HCT116 (cell line): ENCODE measurements at regions not wholly inside any gene's neighbourhood (a gene's known extent, or its start where the extent isn't known, plus 50 kb on each side); places are given as distances from the start of the nearest gene placed in this dataset.

Source experiments
- ATAC-seq: fragments of 200-7000 bp; cut with Tn5 transposase; 2 replicates; pipeline ENCODE4 v1.9.1; 2020; ENCODE audit warnings: mild to moderate bottlenecking, moderate library complexity
- BruUV-seq: library from RNA; stranded (reverse); fragments of 400-500 nt; replicated peaks from 2 replicates; lab custom pipeline; 2021; lab: Mats Ljungman, UMichigan
- CTCF ChIA-PET: fragments of 300-600 bp; sonication (Branson Sonifier 250); formaldehyde crosslinking; loops from one replicate; lab custom pipeline; 2021; ENCODE audit warnings: antibody characterized with exemption; lab: Charles Lee
- POLR2A ChIA-PET: fragments of 300-600, 350-600 bp; sonication (Branson Sonifier 250); formaldehyde crosslinking; loops from one replicate; lab custom pipeline; 2021; ENCODE audit warnings: antibody characterized with exemption; lab: Charles Lee
- RAD21 ChIA-PET, 2 experiments: fragments of 300-600 bp; sonication (Branson Sonifier 250); formaldehyde crosslinking; loops; one replicate each; lab custom pipeline; 2023; ENCODE audit warnings: low total read pairs in 2 of 2; ENCODE audit not compliant: uncharacterized antibody in 2 of 2, unreplicated experiment in 2 of 2, low non-redundant PET in 1 of 2; lab: Charles Lee
- DNase-seq: peaks from one replicate; pipeline ENCODE4 v3.0.0-alpha.2; 2010; ENCODE audit warnings: low read depth, low spot score
- H2AFZ ChIP-seq: fragments of 200-600 bp; shearing (Covaris generic), sonication (generic); 2 replicates; pipeline ENCODE4 v1.6.1; 2017; ENCODE audit warnings: low read depth, mixed run types, mixed read lengths, antibody characterized with exemption, low read length; ENCODE audit not compliant: poor library complexity, severe bottlenecking
- H3K27ac ChIP-seq: 2 replicates; pipeline ENCODE4 v1.5.1; 2012; ENCODE audit warnings: low read depth, low read length
- H3K27me3 ChIP-seq: fragments of 200-600 bp; sonication (generic); 2 replicates; pipeline ENCODE4 v1.6.1; 2016; ENCODE audit warnings: mixed run types, low read length, mixed read lengths; ENCODE audit not compliant: insufficient read depth
- H3K36me3 ChIP-seq, 2 experiments: fragments of 200-500 bp in 1 of 2; fragments of 200-600 bp in 1 of 2; sonication (Bioruptor generic) in 1 of 2; sonication (generic) in 1 of 2; 2 replicates each; pipeline versions ENCODE4 v1.5.1 to v1.6.1; 2014 to 2016; ENCODE audit warnings: low read length in 2 of 2, inconsistent platforms in 1 of 2, mixed read lengths in 1 of 2, mixed run types in 1 of 2; ENCODE audit not compliant: insufficient read depth in 2 of 2, control insufficient read depth in 1 of 2
- H3K4me1 ChIP-seq, 2 experiments: fragments of 200-600 bp in 1 of 2; sonication (generic) in 1 of 2; 2 replicates each; pipeline versions ENCODE4 v1.5.1 to v1.6.1; 2012 to 2017; ENCODE audit warnings: low read length in 2 of 2, inconsistent platforms in 1 of 2, mild to moderate bottlenecking in 1 of 2, mixed read lengths in 1 of 2, mixed run types in 1 of 2, moderate library complexity in 1 of 2; ENCODE audit not compliant: insufficient read depth in 2 of 2, control insufficient read depth in 1 of 2
- H3K4me2 ChIP-seq: fragments of 200-600 bp; sonication (generic); 2 replicates; pipeline ENCODE4 v1.6.1; 2017; ENCODE audit warnings: mixed run types, low read length, mixed read lengths
- H3K4me3 ChIP-seq, 2 experiments: fragments of 200-600 bp in 1 of 2; sonication (generic) in 1 of 2; replicated peaks in 1 of 2; 2 replicates each; pipeline ENCODE4 v1.5.1; 2011 to 2016; ENCODE audit warnings: low read length in 2 of 2, control low read depth in 1 of 2, low read depth in 1 of 2, mild to moderate bottlenecking in 1 of 2, mixed read lengths in 1 of 2, mixed run types in 1 of 2
- H3K79me2 ChIP-seq: fragments of 200-600 bp; sonication (generic); 2 replicates; pipeline ENCODE4 v1.6.1; 2017; ENCODE audit warnings: mild to moderate bottlenecking, mixed run types, low read length, moderate library complexity, mixed read lengths; ENCODE audit not compliant: insufficient read depth
- H3K9ac ChIP-seq: fragments of 200-600 bp; sonication (generic); 2 replicates; pipeline ENCODE4 v1.6.1; 2016; ENCODE audit warnings: low read length, mixed read lengths
- H3K9me2 ChIP-seq: fragments of 200-600 bp; sonication (generic), shearing (Covaris generic); 2 replicates; pipeline ENCODE4 v1.6.1; 2017; ENCODE audit warnings: mixed run types, mild to moderate bottlenecking, moderate library complexity; ENCODE audit not compliant: insufficient read depth
- H3K9me3 ChIP-seq, 2 experiments: fragments of 200-500 bp in 1 of 2; fragments of 200-600 bp in 1 of 2; sonication (Bioruptor generic) in 1 of 2; sonication (generic) in 1 of 2; 2 replicates each; pipeline ENCODE4 v1.6.1; 2014 to 2017; ENCODE audit warnings: low read length in 2 of 2, mixed read lengths in 2 of 2, inconsistent platforms in 1 of 2, low read depth in 1 of 2, mild to moderate bottlenecking in 1 of 2, mixed run types in 1 of 2, moderate library complexity in 1 of 2; ENCODE audit not compliant: control insufficient read depth in 1 of 2, insufficient read depth in 1 of 2
- H4K20me1 ChIP-seq: fragments of 200-600 bp; sonication (generic), shearing (Covaris generic); 2 replicates; pipeline ENCODE4 v1.6.1; 2017; ENCODE audit warnings: mixed run types, mild to moderate bottlenecking, moderate library complexity; ENCODE audit not compliant: insufficient read depth
- CEBPB ChIP-seq: IDR thresholded peaks from 2 replicates; pipeline ENCODE4 v1.6.1; 2012; ENCODE audit warnings: low read depth
- EGR1 ChIP-seq: IDR thresholded peaks from 2 replicates; pipeline ENCODE4 v1.6.1; 2012; ENCODE audit warnings: low read depth
- ELF1 ChIP-seq: IDR thresholded peaks from 2 replicates; pipeline ENCODE4 v1.6.1; 2012; ENCODE audit warnings: low read depth, borderline replicate concordance
- EZH2phosphoT487 ChIP-seq: fragments of 200-600 bp; IDR thresholded peaks from 2 replicates; pipeline ENCODE4 v1.6.1; 2018; ENCODE audit warnings: antibody characterized with exemption, borderline replicate concordance
- FOSL1 ChIP-seq: IDR thresholded peaks from 2 replicates; pipeline ENCODE4 v1.6.1; 2012; ENCODE audit warnings: low read depth
- JUND ChIP-seq: IDR thresholded peaks from 2 replicates; pipeline ENCODE4 v1.6.1; 2012
- POLR2A ChIP-seq: IDR thresholded peaks from 2 replicates; pipeline ENCODE4 v1.7.0; 2011; ENCODE audit warnings: borderline replicate concordance; ENCODE audit not compliant: insufficient read depth, insufficient read length; ENCODE audit errors: extremely low read depth
- POLR2AphosphoS5 ChIP-seq: IDR thresholded peaks from 2 replicates; pipeline ENCODE4 v1.6.1; 2011; ENCODE audit warnings: mild to moderate bottlenecking, low read depth, low read length, moderate library complexity
- RAD21 ChIP-seq: IDR thresholded peaks from 2 replicates; pipeline ENCODE4 v1.6.1; 2012; ENCODE audit warnings: low read depth, mild to moderate bottlenecking
- SRF ChIP-seq: IDR thresholded peaks from 2 replicates; pipeline ENCODE4 v1.6.1; 2012; ENCODE audit warnings: low read depth
- TCF7L2 ChIP-seq: IDR thresholded peaks from 2 replicates; pipeline ENCODE4 v1.7.0; 2011; ENCODE audit warnings: borderline replicate concordance, inconsistent platforms; ENCODE audit not compliant: insufficient read depth, insufficient read length; ENCODE audit errors: extremely low read depth
- ZBTB33 ChIP-seq: IDR thresholded peaks from 2 replicates; pipeline ENCODE4 v1.6.1; 2011; ENCODE audit warnings: mild to moderate bottlenecking, low read length, moderate library complexity; ENCODE audit not compliant: insufficient replicate concordance; ENCODE audit errors: extremely low read depth
- ZFX ChIP-seq: fragments of 450-650 bp; IDR thresholded peaks from 2 replicates; pipeline ENCODE4 v1.6.1; 2017
- intact Hi-C: fragments of 100-400 bp; cut with micrococcal nuclease; formaldehyde crosslinking; loops from 2 replicates; pipeline ENCODE4 v1.10.0; 2022
- TF ChIP-seq, protein P1 (sequence below): IDR thresholded peaks from 2 replicates; pipeline ENCODE4 v1.6.1; 2012
- TF ChIP-seq, protein P2 (sequence below), 3 experiments: fragments of 200-600 bp in 1 of 3; sonication (generic) in 1 of 3; IDR thresholded peaks in 2 of 3; conservative IDR thresholded peaks in 1 of 3; 2 replicates each; pipeline ENCODE4 v1.5.1; 2012 to 2017; ENCODE audit warnings: low read depth in 2 of 3, low read length in 2 of 3, antibody characterized with exemption in 1 of 3, borderline replicate concordance in 1 of 3, control low read depth in 1 of 3, mild to moderate bottlenecking in 1 of 3, mixed read lengths in 1 of 3, mixed run types in 1 of 3, moderate library complexity in 1 of 3; ENCODE audit not compliant: insufficient read depth in 1 of 3
- TF ChIP-seq, protein P3 (sequence below): IDR thresholded peaks from 2 replicates; pipeline ENCODE4 v1.6.1; 2012; ENCODE audit warnings: low read depth

DNA sequence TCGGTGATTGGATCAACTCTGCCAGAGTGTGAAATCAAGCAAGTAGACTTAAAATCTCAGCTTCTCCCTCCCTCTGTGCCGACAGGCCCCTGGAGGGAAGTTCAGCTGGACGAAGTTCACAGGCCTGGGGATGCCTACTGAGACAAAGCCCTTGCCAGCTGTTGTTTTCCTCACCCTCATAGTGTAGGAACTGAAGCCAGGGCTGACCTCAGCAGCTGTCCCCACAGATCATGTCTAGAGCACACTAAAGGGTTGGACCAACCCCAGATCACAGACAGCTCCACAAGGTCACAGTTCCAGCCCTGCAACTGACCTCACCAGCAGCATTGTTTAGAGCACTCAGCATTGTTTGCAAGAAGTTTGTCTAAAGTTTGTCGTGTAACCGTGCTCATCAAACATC, 261.9 kb upstream of the ECI2 start:
- no peak overlapping the region for H3K4me3 ChIP-seq
- intact Hi-C loops: no loop called here
- no peak overlapping the region for H3K9ac ChIP-seq
- DNase-seq: no peak
- ChIA-PET POLR2A (no interaction called here), RAD21 (no interaction called here), CTCF (no interaction called here)
- H3K36me3 ChIP-seq: no peaks in the 10 kb centered on the region
- TF ChIP-seq ELF1: no peak
- no peak for TF ChIP-seq EZH2phosphoT487
- TF ChIP-seq TCF7L2: no peak
- no peak for TF ChIP-seq POLR2A
- no peak for TF ChIP-seq RAD21
- no peak for TF ChIP-seq POLR2AphosphoS5
- TF ChIP-seq JUND: no peak
- TF ChIP-seq, protein P1, sequence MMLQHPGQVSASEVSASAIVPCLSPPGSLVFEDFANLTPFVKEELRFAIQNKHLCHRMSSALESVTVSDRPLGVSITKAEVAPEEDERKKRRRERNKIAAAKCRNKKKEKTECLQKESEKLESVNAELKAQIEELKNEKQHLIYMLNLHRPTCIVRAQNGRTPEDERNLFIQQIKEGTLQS: no peak
- no peak for TF ChIP-seq ZBTB33
- no peak for TF ChIP-seq SRF
- no peak for TF ChIP-seq CEBPB
- no peak for TF ChIP-seq ZFX
- TF ChIP-seq, protein P2, sequence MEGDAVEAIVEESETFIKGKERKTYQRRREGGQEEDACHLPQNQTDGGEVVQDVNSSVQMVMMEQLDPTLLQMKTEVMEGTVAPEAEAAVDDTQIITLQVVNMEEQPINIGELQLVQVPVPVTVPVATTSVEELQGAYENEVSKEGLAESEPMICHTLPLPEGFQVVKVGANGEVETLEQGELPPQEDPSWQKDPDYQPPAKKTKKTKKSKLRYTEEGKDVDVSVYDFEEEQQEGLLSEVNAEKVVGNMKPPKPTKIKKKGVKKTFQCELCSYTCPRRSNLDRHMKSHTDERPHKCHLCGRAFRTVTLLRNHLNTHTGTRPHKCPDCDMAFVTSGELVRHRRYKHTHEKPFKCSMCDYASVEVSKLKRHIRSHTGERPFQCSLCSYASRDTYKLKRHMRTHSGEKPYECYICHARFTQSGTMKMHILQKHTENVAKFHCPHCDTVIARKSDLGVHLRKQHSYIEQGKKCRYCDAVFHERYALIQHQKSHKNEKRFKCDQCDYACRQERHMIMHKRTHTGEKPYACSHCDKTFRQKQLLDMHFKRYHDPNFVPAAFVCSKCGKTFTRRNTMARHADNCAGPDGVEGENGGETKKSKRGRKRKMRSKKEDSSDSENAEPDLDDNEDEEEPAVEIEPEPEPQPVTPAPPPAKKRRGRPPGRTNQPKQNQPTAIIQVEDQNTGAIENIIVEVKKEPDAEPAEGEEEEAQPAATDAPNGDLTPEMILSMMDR (IDR thresholded peaks at IDR 0.05 in 2 of 3, conservative IDR thresholded peaks at IDR 0.05 in 1 of 3; ENCODE audit: borderline replicate concordance in 1 of 3, insufficient read depth in 1 of 3, low read depth in 2 of 3, low read length in 2 of 3): no peak
- no peak for TF ChIP-seq FOSL1
- TF ChIP-seq EGR1: no peak
- TF ChIP-seq, protein P3, sequence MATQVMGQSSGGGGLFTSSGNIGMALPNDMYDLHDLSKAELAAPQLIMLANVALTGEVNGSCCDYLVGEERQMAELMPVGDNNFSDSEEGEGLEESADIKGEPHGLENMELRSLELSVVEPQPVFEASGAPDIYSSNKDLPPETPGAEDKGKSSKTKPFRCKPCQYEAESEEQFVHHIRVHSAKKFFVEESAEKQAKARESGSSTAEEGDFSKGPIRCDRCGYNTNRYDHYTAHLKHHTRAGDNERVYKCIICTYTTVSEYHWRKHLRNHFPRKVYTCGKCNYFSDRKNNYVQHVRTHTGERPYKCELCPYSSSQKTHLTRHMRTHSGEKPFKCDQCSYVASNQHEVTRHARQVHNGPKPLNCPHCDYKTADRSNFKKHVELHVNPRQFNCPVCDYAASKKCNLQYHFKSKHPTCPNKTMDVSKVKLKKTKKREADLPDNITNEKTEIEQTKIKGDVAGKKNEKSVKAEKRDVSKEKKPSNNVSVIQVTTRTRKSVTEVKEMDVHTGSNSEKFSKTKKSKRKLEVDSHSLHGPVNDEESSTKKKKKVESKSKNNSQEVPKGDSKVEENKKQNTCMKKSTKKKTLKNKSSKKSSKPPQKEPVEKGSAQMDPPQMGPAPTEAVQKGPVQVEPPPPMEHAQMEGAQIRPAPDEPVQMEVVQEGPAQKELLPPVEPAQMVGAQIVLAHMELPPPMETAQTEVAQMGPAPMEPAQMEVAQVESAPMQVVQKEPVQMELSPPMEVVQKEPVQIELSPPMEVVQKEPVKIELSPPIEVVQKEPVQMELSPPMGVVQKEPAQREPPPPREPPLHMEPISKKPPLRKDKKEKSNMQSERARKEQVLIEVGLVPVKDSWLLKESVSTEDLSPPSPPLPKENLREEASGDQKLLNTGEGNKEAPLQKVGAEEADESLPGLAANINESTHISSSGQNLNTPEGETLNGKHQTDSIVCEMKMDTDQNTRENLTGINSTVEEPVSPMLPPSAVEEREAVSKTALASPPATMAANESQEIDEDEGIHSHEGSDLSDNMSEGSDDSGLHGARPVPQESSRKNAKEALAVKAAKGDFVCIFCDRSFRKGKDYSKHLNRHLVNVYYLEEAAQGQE: no peak
- H3K4me1 ChIP-seq: peaks cover 0 to 13% of the 10 kb centered on the region in 2 experiments; a peak in 2 of 4 replicates
- H3K9me2 ChIP-seq: no peaks in the 10 kb centered on the region
- no peak overlapping the region for H2AFZ ChIP-seq
- H3K9me3 ChIP-seq: no peaks in the 10 kb centered on the region
- no peak overlapping the region for H3K27ac ChIP-seq
- H3K4me2 ChIP-seq: no peak overlapping the region
- no TSS peak for BruUV-seq
- H3K79me2 ChIP-seq: no peaks in the 10 kb centered on the region
- no peaks in the 10 kb centered on the region for H4K20me1 ChIP-seq
- no peak for ATAC-seq
- H3K27me3 ChIP-seq: no peaks in the 10 kb centered on the region
